ENCODE measurements at regions not wholly inside any gene's neighbourhood (a gene's known extent, or its start where the extent isn't known, plus 50 kb on each side); places are given as distances from the start of the nearest gene placed in this dataset.

DNA sequence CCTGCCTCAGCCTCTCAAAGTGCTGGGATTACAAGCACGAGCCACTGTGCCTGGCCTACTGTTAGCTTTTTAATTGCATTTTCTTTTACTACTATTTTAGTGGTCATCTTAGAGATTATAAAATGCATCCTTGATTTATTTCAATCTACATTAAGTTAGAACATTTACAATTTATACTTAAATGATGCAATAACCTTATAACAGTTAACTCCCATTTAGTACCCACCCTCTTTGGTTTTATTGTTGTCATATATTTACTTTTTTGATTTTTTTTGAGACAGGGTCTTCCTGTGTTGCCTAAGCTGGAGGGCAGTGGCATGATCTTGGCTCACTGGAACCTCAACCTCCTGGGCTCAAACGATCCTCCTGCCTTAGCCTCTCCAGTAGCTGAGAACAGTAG lies 77.3 kb downstream of the PPCDC start:
- no peaks in the 10 kb centered on the region for H3K9me3 ChIP-seq (ENCODE audit: control insufficient read depth in 1 of 2, low read length in 2 of 2)
- H3K27me3 ChIP-seq (ENCODE audit: low read depth, low read length) = no peaks in the 10 kb centered on the region
- no peaks in the 10 kb centered on the region for H3K36me3 ChIP-seq (ENCODE audit: control insufficient read depth in 1 of 2, insufficient read depth in 2 of 2, low read length in 2 of 2)
- H3K27ac ChIP-seq (ENCODE audit: low read length) = no peak overlapping the region
- no peak overlapping the region for H3K4me3 ChIP-seq (ENCODE audit: low read depth in 1 of 2, low read length in 2 of 2)
- peaks cover 0 to 10% of the 10 kb centered on the region in 2 donors for H3K4me1 ChIP-seq (ENCODE audit: control insufficient read depth in 1 of 2, insufficient read depth in 2 of 2, low read length in 2 of 2)

DNA sequence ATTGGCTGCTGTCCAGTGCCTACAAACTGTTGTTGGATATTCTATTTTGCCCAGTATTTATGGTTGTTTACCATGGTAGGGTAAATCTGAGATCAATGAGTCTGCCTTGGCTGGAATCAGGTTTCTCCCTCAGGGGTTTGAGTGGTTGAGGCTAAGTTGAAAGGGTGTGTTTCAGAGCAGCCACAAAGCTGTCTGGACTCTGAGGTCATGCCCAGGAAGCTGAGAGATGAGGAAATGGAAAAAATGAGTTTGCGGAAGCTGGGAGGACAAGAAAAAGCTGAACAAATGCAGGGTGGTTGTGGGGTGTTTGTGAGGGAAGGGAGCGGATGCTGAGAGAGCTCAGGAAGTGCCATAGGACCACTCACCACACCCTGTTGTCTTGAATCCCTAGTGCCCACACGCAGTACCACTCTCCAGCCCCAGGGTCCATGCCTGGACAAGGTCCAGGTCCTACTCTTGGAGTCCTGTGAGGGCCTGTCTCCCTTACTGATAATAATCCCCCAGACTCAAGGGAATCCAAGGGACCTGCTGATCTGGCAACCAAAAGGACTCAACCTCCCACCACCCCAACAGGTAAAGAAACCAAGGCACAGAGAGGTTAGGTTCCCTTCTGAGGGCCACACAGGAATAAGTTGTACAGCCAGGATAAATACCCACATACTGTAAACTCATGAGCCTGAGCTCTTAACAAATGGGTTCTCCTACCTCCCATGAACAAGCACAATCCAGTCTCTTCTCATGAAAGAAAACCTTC lies 81.6 kb downstream of the PPCDC start:
- Histone ChIP-seq H3K36me3 (ENCODE audit: control insufficient read depth in 1 of 2, insufficient read depth in 2 of 2, low read length in 2 of 2) (no peaks in the 10 kb centered on the region), H3K4me1 (ENCODE audit: control insufficient read depth in 1 of 2, insufficient read depth in 2 of 2, low read length in 2 of 2) (peaks cover 0 to 10% of the 10 kb centered on the region in 2 donors), H3K27me3 (ENCODE audit: low read depth, low read length) (no peaks in the 10 kb centered on the region), H3K9me3 (ENCODE audit: control insufficient read depth in 1 of 2, low read length in 2 of 2) (no peaks in the 10 kb centered on the region), H3K4me3 (ENCODE audit: low read depth in 1 of 2, low read length in 2 of 2) (no peak overlapping the region), H3K27ac (ENCODE audit: low read length) (peak overlapping the region; percentile 45)

DNA sequence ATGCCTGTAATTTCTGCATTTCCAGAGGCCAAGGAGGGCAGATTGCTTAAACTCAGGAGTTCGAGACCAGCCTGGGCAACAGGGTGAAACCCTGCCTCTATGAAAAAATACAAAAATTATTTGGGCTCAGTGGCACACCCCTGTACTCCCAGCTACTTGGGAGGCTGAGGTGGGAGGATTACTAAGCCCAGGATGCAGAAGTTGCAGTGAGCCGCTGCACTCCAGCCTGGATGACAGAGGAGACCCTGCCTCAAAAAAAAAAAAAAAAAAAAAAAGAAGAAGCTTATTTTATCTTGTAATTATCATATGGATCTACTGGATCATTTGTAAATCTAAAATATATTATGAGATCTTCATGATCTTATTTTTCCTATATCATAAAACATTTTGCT lies 84.1 kb downstream of the PPCDC start:
- Histone ChIP-seq H3K4me3 (ENCODE audit: low read depth in 1 of 2, low read length in 2 of 2) (no peak overlapping the region), H3K27ac (ENCODE audit: low read length) (no peak overlapping the region), H3K9me3 (ENCODE audit: control insufficient read depth in 1 of 2, low read length in 2 of 2) (no peaks in the 10 kb centered on the region), H3K27me3 (ENCODE audit: low read depth, low read length) (no peaks in the 10 kb centered on the region), H3K36me3 (ENCODE audit: control insufficient read depth in 1 of 2, insufficient read depth in 2 of 2, low read length in 2 of 2) (no peaks in the 10 kb centered on the region), H3K4me1 (ENCODE audit: control insufficient read depth in 1 of 2, insufficient read depth in 2 of 2, low read length in 2 of 2) (peaks cover 0 to 10% of the 10 kb centered on the region in 2 donors)

DNA sequence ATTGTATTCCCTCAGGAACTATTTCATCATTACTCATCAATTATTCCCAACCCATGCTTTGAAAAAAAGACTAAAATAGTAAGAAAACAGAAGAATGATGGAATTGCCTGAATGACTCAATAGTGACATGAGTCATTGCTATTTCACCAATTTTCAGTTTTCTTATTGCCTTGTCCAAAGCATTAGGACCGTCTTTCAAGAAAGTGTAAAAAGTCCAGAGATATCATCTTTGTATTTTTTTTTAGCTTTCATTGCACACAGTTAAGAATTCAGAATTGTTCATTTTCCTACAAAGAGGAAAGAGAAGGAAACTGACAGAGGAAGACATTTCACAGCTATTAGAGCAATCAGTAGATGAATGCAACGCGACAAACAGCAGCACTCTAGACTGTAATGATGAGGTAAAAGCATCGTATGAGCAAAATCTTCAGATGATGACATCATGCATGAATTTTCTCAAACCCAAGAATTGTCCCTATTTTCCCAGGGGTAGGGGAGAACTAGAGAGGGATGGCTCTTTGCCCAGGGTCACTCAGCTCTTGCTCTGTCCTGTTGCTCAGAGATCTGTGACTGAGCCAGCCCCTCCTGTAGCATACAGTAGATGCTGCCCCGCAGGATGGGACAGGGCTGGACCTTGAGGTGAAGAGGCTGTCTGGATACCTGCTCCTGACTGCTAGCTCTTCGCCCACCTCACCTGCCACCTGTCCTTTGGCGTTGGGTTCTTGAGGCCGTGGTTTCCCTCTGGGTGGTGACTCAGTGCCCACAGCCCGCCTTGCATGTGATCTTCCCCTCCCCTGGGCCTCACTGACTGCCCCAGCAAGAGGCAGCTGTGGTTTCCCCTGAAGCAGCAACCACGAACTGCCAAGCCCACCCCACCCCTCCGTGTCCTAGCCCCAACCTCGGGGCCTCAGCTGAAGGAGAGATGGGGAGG lies 84.8 kb downstream of the PPCDC start:
- no peak overlapping the region for H3K27ac ChIP-seq (ENCODE audit: low read length)
- no peaks in the 10 kb centered on the region for H3K27me3 ChIP-seq (ENCODE audit: low read depth, low read length)
- peaks cover 0 to 10% of the 10 kb centered on the region in 2 donors for H3K4me1 ChIP-seq (ENCODE audit: control insufficient read depth in 1 of 2, insufficient read depth in 2 of 2, low read length in 2 of 2)
- H3K9me3 ChIP-seq (ENCODE audit: control insufficient read depth in 1 of 2, low read length in 2 of 2) = peaks cover 0 to 3% of the 10 kb centered on the region in 2 donors
- H3K4me3 ChIP-seq (ENCODE audit: low read depth in 1 of 2, low read length in 2 of 2) = no peak overlapping the region
- no peaks in the 10 kb centered on the region for H3K36me3 ChIP-seq (ENCODE audit: control insufficient read depth in 1 of 2, insufficient read depth in 2 of 2, low read length in 2 of 2)

DNA sequence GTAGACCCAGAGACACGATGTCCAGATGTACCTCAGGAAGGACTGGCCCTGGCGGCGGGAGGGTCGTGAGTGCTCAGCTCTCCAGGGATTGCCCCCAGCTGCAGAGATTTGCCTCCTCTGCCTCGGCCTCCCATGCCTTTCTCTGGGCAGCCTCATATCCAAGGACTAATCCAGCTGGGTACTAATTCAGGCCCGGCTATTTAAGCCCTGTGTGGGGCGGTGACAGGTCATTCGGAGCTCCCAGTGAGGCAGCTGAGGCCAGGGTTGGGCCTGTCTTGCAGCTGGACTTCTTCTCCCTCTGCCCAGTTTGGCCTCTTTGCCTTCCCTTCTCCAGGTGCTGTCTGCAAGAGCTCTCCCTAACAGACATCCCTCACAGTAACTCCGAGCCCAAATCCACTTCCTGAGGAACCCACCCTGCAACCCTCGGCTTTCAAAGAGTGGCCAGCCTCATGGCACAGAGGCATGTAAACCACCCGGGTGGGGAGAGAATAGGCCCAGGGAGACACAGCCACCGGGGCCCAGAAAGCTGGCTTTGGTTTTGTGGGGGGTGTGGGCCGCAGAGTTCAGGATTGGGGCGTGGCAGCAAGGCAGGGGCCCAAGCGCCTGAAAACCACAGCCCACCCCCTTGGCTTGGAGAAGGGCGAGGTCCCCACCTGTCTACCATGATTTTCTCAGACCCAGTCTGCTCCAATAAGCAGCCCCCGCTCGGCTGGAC lies 85.8 kb downstream of the PPCDC start:
- Histone ChIP-seq H3K4me1 (ENCODE audit: control insufficient read depth in 1 of 2, insufficient read depth in 2 of 2, low read length in 2 of 2) (peaks cover 0 to 10% of the 10 kb centered on the region in 2 donors), H3K27ac (ENCODE audit: low read length) (no peak overlapping the region), H3K27me3 (ENCODE audit: low read depth, low read length) (no peaks in the 10 kb centered on the region), H3K9me3 (ENCODE audit: control insufficient read depth in 1 of 2, low read length in 2 of 2) (peaks cover 0 to 8% of the 10 kb centered on the region in 2 donors), H3K36me3 (ENCODE audit: control insufficient read depth in 1 of 2, insufficient read depth in 2 of 2, low read length in 2 of 2) (no peaks in the 10 kb centered on the region), H3K4me3 (ENCODE audit: low read depth in 1 of 2, low read length in 2 of 2) (no peak overlapping the region)

DNA sequence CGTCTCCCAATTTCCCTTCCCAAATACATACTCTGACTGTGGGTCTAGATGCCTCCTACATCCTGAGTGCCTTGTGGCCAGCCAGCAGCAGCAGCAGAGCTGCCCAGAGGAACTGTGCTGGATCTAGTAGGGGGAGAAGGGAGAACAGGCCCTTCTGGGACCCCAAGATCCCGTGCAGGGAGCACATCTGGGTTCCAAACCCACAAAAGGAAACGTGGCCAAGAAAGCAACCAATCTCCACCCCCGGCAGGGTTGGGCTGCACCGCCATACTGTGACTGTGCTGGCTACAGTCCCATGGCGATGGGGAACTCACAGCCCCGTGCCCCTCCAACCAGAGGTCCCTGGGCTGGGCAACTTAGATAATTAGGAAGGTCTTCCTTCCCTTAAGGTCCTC lies 86.3 kb downstream of the PPCDC start:
- H3K4me1 ChIP-seq (ENCODE audit: control insufficient read depth in 1 of 2, insufficient read depth in 2 of 2, low read length in 2 of 2) = peaks cover 0 to 7% of the 10 kb centered on the region in 2 donors
- no peaks in the 10 kb centered on the region for H3K27me3 ChIP-seq (ENCODE audit: low read depth, low read length)
- H3K9me3 ChIP-seq (ENCODE audit: control insufficient read depth in 1 of 2, low read length in 2 of 2) = peaks cover 0 to 8% of the 10 kb centered on the region in 2 donors
- H3K36me3 ChIP-seq (ENCODE audit: control insufficient read depth in 1 of 2, insufficient read depth in 2 of 2, low read length in 2 of 2) = no peaks in the 10 kb centered on the region
- no peak overlapping the region for H3K4me3 ChIP-seq (ENCODE audit: low read depth in 1 of 2, low read length in 2 of 2)
- no peak overlapping the region for H3K27ac ChIP-seq (ENCODE audit: low read length)

DNA sequence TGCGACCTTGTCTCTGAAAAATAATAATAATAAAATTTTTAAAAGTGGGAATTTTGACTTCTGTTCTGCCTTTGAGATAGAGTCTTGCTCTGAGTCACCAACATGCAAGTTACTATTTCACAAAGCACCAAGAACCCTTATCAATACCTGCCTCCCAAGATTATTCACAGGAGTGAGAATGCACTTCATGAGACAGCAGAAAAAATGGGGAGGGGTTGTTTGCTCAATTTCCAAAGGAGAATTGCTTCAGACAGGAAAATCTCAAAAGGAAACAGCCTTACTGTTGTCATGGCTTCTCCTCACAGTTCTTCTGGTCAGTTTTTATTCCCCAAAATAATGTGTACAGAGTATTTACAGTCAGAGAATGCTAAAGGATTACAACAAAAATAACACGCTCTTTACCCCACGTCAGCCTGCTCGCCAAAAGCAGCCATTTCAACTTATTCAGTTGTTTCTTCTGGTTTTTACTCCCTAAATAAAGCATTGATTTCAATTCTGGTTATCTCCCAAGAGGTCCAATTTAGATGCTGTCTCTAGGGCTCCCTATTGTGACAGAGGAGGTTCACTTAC lies 89.0 kb downstream of the PPCDC start:
- H3K4me1 ChIP-seq (ENCODE audit: control insufficient read depth in 1 of 2, insufficient read depth in 2 of 2, low read length in 2 of 2) = no peaks in the 10 kb centered on the region
- no peak overlapping the region for H3K27ac ChIP-seq (ENCODE audit: low read length)

DNA sequence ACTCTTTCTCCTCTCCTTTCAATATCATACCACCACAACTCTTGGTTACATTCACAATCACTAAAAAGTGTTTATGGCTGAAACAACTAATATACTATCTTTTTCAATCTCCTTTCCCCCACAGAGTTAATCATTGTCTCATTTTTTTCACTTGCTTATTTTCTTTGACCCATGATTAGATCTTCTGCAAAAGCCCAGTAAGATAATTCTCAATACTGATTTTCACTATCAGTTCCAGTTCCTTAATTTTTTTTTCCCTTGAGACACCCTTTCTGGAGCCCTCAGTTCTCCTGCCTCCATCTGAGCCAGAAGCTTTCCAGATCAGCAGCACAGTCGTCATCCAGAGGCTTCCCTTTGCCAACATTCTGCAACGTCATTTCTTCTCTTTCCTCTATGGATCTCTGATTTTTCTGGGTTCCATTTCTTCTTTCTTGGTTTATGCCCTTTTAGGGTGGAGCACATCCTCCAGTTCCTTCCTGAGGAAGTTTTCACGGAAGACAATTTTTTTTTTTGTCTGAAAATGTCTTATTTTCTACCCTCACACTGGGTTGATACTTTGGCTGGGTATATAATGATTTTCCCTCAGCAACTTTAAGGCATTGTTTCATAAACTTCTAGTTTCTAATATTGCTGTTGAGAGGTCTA lies 88.7 kb upstream of the C15orf39 start:
- H3K27ac ChIP-seq (ENCODE audit: low read length) = no peak overlapping the region
- peaks cover 0 to 11% of the 10 kb centered on the region in 2 donors for H3K9me3 ChIP-seq (ENCODE audit: control insufficient read depth in 1 of 2, low read length in 2 of 2)
- no peaks in the 10 kb centered on the region for H3K36me3 ChIP-seq (ENCODE audit: control insufficient read depth in 1 of 2, insufficient read depth in 2 of 2, low read length in 2 of 2)
- H3K27me3 ChIP-seq (ENCODE audit: low read depth, low read length) = no peaks in the 10 kb centered on the region
- H3K4me1 ChIP-seq (ENCODE audit: control insufficient read depth in 1 of 2, insufficient read depth in 2 of 2, low read length in 2 of 2) = no peaks in the 10 kb centered on the region
- no peak overlapping the region for H3K4me3 ChIP-seq (ENCODE audit: low read depth in 1 of 2, low read length in 2 of 2)

More for the DNA sequence above, 89.0 kb downstream of the PPCDC start:
- Histone ChIP-seq H3K4me3 (ENCODE audit: low read depth in 1 of 2, low read length in 2 of 2) (no peak overlapping the region), H3K27me3 (ENCODE audit: low read depth, low read length) (no peaks in the 10 kb centered on the region), H3K9me3 (ENCODE audit: control insufficient read depth in 1 of 2, low read length in 2 of 2) (peaks cover 0 to 8% of the 10 kb centered on the region in 2 donors), H3K36me3 (ENCODE audit: control insufficient read depth in 1 of 2, insufficient read depth in 2 of 2, low read length in 2 of 2) (no peaks in the 10 kb centered on the region)

DNA sequence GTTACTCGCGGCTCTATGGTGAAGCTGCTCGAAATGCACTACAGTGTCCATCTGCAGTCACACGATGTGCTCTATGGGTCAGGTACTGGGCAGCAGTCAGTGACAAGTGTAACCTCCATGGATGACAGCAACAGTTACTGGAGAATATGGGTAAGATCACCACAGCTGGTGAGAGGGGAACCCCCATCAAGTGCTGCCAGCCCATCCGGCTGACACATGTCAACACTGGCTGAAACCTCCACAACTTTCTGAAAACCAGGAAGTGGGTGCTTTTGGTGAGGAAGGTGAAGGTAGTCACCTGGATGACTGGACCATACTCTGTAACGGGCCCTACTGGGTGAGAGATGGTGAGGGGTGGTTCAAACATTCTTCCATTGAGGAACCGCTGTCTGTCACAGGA lies 87.4 kb upstream of the C15orf39 start:
- Histone ChIP-seq H3K27ac (ENCODE audit: low read length) (no peak overlapping the region), H3K9me3 (ENCODE audit: control insufficient read depth in 1 of 2, low read length in 2 of 2) (peaks cover 0 to 11% of the 10 kb centered on the region in 2 donors), H3K27me3 (ENCODE audit: low read depth, low read length) (no peaks in the 10 kb centered on the region), H3K4me1 (ENCODE audit: control insufficient read depth in 1 of 2, insufficient read depth in 2 of 2, low read length in 2 of 2) (no peaks in the 10 kb centered on the region), H3K4me3 (ENCODE audit: low read depth in 1 of 2, low read length in 2 of 2) (no peak overlapping the region), H3K36me3 (ENCODE audit: control insufficient read depth in 1 of 2, insufficient read depth in 2 of 2, low read length in 2 of 2) (no peaks in the 10 kb centered on the region)

DNA sequence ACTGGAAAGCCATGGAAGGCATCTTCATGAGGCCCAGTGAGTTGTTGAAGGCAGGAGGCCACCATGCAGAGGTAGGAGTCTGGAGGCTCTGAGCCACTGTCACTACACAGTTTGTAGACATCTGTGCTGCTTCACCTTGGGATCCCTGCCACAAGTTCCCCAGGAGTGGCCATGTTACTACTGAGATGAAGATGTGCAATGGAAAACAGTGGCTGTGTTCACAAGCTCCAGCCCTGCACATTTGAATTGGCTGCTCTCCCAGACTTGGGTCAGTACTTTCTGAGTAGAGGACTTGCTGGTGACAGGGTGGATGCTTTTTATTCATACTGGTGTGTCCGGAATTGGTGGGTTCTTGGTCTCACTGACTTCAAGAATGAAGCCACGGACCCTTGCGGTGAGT lies 86.9 kb upstream of the C15orf39 start:
- Histone ChIP-seq H3K9me3 (ENCODE audit: control insufficient read depth in 1 of 2, low read length in 2 of 2) (peaks cover 0 to 11% of the 10 kb centered on the region in 2 donors), H3K27me3 (ENCODE audit: low read depth, low read length) (no peaks in the 10 kb centered on the region), H3K4me3 (ENCODE audit: low read depth in 1 of 2, low read length in 2 of 2) (no peak overlapping the region), H3K4me1 (ENCODE audit: control insufficient read depth in 1 of 2, insufficient read depth in 2 of 2, low read length in 2 of 2) (no peaks in the 10 kb centered on the region), H3K27ac (ENCODE audit: low read length) (no peak overlapping the region), H3K36me3 (ENCODE audit: control insufficient read depth in 1 of 2, insufficient read depth in 2 of 2, low read length in 2 of 2) (no peaks in the 10 kb centered on the region)
